ENCODE measurements at regions not wholly inside any gene's neighbourhood (a gene's known extent, or its start where the extent isn't known, plus 50 kb on each side); places are given as distances from the start of the nearest gene placed in this dataset.

DNA sequence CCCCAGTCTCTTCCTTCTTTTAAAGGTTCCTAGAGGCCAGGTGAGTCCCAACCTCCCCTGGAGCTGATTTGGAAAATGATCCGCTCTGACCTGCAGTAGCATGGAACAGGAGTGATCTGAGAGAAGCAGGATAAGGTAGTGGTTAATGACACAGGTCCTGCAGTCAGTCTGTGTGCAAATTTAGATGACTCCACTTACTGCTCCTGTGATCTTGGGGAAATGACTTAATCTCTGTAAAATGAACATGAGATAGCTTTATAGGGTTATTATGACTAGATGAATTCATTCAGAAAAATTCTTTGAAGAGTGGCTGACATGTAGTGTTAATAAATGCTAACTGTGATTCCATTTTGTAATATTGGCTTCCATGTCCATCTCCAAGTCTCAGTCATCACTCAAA, 374.9 kb upstream of the CAMK1G start (continued):
- TF ChIP-seq, protein P1, sequence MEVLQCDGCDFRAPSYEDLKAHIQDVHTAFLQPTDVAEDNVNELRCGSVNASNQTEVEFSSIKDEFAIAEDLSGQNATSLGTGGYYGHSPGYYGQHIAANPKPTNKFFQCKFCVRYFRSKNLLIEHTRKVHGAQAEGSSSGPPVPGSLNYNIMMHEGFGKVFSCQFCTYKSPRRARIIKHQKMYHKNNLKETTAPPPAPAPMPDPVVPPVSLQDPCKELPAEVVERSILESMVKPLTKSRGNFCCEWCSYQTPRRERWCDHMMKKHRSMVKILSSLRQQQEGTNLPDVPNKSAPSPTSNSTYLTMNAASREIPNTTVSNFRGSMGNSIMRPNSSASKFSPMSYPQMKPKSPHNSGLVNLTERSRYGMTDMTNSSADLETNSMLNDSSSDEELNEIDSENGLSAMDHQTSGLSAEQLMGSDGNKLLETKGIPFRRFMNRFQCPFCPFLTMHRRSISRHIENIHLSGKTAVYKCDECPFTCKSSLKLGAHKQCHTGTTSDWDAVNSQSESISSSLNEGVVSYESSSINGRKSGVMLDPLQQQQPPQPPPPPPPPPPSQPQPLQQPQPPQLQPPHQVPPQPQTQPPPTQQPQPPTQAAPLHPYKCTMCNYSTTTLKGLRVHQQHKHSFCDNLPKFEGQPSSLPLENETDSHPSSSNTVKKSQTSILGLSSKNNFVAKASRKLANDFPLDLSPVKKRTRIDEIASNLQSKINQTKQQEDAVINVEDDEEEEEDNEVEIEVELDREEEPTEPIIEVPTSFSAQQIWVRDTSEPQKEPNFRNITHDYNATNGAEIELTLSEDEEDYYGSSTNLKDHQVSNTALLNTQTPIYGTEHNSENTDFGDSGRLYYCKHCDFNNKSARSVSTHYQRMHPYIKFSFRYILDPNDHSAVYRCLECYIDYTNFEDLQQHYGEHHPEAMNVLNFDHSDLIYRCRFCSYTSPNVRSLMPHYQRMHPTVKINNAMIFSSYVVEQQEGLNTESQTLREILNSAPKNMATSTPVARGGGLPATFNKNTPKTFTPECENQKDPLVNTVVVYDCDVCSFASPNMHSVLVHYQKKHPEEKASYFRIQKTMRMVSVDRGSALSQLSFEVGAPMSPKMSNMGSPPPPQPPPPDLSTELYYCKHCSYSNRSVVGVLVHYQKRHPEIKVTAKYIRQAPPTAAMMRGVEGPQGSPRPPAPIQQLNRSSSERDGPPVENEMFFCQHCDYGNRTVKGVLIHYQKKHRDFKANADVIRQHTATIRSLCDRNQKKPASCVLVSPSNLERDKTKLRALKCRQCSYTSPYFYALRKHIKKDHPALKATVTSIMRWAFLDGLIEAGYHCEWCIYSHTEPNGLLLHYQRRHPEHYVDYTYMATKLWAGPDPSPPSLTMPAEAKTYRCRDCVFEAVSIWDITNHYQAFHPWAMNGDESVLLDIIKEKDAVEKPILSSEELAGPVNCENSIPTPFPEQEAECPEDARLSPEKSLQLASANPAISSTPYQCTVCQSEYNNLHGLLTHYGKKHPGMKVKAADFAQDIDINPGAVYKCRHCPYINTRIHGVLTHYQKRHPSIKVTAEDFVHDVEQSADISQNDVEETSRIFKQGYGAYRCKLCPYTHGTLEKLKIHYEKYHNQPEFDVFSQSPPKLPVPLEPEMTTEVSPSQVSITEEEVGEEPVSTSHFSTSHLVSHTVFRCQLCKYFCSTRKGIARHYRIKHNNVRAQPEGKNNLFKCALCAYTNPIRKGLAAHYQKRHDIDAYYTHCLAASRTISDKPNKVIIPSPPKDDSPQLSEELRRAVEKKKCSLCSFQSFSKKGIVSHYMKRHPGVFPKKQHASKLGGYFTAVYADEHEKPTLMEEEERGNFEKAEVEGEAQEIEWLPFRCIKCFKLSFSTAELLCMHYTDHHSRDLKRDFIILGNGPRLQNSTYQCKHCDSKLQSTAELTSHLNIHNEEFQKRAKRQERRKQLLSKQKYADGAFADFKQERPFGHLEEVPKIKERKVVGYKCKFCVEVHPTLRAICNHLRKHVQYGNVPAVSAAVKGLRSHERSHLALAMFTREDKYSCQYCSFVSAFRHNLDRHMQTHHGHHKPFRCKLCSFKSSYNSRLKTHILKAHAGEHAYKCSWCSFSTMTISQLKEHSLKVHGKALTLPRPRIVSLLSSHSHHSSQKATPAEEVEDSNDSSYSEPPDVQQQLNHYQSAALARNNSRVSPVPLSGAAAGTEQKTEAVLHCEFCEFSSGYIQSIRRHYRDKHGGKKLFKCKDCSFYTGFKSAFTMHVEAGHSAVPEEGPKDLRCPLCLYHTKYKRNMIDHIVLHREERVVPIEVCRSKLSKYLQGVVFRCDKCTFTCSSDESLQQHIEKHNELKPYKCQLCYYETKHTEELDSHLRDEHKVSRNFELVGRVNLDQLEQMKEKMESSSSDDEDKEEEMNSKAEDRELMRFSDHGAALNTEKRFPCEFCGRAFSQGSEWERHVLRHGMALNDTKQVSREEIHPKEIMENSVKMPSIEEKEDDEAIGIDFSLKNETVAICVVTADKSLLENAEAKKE (CRISPR knock-in tag; IDR thresholded peaks at IDR 0.05), result no peak
- TF ChIP-seq NANOG (IDR thresholded peaks at IDR 0.05; ENCODE audit: borderline replicate concordance), result no peak
- TF ChIP-seq EZH2phosphoT487 (IDR thresholded peaks at IDR 0.05; ENCODE audit: unreplicated experiment), result no peak
- TF ChIP-seq CREB1 (CRISPR knock-in tag; IDR thresholded peaks at IDR 0.05; ENCODE audit: low read depth), result no peak
- TF ChIP-seq STAT1 (IDR thresholded peaks at IDR 0.05; ENCODE audit: unreplicated experiment), result no peak

DNA sequence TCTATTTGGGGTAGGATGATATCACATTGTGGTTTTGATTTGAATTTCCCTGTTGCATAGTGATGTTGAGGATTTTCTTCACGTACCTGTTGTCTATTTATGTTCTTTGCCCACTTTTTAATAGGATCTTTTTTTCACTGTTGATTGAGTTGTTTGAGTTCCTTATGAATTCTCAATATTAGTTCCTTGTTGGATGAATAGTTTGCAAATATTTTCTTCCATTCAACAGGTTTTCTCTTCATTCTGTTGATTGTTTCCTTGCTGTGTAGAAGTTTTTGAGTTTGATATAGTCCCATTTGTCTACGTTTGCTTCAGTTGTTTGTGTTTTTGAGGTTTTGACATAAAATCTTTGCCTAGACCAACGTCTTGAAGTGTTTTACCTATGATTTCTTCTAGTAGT, 369.5 kb upstream of the CAMK1G start:
- Mint-ChIP-seq H3K27me3 (ENCODE audit: insufficient read depth, low read depth, poor library complexity) (peaks cover 4% of the 10 kb centered on the region), H3K9me3 (no peaks in the 10 kb centered on the region), H3K4me3 (no peak overlapping the region), H3K27ac (no peak overlapping the region), H3K4me1 (peaks cover 5% of the 10 kb centered on the region; the same call in 2 of the 3 replicates), H3K36me3 (ENCODE audit: low read depth) (no peaks in the 10 kb centered on the region)
- DNase-seq (ENCODE audit: low spot score) (no peak), ATAC-seq (no peak)
- peaks cover under 1% of the 10 kb centered on the region; the same call in 1 of the 2 replicates for H3K27me3 ChIP-seq (ENCODE audit: insufficient read depth)
- H3K4me2 ChIP-seq, result no peak overlapping the region
- H3K9me2 ChIP-seq (ENCODE audit: insufficient read depth), result 0 out of 2 replicates have a peak, but pooled peaks cover 1% of the 10 kb centered on the region
- H4K20me1 ChIP-seq (replicated peaks; ENCODE audit: insufficient read depth), result no peaks in the 10 kb centered on the region
- H3F3A ChIP-seq (replicated peaks; ENCODE audit: low read depth), result no peaks in the 10 kb centered on the region
- no peaks in the 10 kb centered on the region for H3K79me2 ChIP-seq (replicated peaks; ENCODE audit: insufficient read depth)
- no peak overlapping the region for H2AFZ ChIP-seq
- H3K4me1 ChIP-seq (ENCODE audit: insufficient read depth), result no peaks in the 10 kb centered on the region
- no peaks in the 10 kb centered on the region for H3K36me3 ChIP-seq (ENCODE audit: insufficient read depth)
- H3K4me3 ChIP-seq, result no peak overlapping the region
- H3K27ac ChIP-seq (ENCODE audit: low read depth), result no peak overlapping the region
- TF ChIP-seq, protein P2, sequence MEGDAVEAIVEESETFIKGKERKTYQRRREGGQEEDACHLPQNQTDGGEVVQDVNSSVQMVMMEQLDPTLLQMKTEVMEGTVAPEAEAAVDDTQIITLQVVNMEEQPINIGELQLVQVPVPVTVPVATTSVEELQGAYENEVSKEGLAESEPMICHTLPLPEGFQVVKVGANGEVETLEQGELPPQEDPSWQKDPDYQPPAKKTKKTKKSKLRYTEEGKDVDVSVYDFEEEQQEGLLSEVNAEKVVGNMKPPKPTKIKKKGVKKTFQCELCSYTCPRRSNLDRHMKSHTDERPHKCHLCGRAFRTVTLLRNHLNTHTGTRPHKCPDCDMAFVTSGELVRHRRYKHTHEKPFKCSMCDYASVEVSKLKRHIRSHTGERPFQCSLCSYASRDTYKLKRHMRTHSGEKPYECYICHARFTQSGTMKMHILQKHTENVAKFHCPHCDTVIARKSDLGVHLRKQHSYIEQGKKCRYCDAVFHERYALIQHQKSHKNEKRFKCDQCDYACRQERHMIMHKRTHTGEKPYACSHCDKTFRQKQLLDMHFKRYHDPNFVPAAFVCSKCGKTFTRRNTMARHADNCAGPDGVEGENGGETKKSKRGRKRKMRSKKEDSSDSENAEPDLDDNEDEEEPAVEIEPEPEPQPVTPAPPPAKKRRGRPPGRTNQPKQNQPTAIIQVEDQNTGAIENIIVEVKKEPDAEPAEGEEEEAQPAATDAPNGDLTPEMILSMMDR (conservative IDR thresholded peaks at IDR 0.05; ENCODE audit: low read depth in 2 of 2), result no peak
- no peak for TF ChIP-seq STAT1 (IDR thresholded peaks at IDR 0.05; ENCODE audit: unreplicated experiment)
- no peak for TF ChIP-seq POLR2AphosphoS5 (IDR thresholded peaks at IDR 0.05; ENCODE audit: low read depth)
- no peak for TF ChIP-seq EZH2phosphoT487 (IDR thresholded peaks at IDR 0.05; ENCODE audit: unreplicated experiment)
- TF ChIP-seq ZNF331 (CRISPR knock-in tag; IDR thresholded peaks at IDR 0.05; ENCODE audit: low read depth), result no peak
- TF ChIP-seq, protein P3, sequence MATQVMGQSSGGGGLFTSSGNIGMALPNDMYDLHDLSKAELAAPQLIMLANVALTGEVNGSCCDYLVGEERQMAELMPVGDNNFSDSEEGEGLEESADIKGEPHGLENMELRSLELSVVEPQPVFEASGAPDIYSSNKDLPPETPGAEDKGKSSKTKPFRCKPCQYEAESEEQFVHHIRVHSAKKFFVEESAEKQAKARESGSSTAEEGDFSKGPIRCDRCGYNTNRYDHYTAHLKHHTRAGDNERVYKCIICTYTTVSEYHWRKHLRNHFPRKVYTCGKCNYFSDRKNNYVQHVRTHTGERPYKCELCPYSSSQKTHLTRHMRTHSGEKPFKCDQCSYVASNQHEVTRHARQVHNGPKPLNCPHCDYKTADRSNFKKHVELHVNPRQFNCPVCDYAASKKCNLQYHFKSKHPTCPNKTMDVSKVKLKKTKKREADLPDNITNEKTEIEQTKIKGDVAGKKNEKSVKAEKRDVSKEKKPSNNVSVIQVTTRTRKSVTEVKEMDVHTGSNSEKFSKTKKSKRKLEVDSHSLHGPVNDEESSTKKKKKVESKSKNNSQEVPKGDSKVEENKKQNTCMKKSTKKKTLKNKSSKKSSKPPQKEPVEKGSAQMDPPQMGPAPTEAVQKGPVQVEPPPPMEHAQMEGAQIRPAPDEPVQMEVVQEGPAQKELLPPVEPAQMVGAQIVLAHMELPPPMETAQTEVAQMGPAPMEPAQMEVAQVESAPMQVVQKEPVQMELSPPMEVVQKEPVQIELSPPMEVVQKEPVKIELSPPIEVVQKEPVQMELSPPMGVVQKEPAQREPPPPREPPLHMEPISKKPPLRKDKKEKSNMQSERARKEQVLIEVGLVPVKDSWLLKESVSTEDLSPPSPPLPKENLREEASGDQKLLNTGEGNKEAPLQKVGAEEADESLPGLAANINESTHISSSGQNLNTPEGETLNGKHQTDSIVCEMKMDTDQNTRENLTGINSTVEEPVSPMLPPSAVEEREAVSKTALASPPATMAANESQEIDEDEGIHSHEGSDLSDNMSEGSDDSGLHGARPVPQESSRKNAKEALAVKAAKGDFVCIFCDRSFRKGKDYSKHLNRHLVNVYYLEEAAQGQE (IDR thresholded peaks at IDR 0.05; ENCODE audit: unreplicated experiment), result no peak

Data from GM23338 (cell line).